HL-60/S4 (cell line): ENCODE measurements at regions not wholly inside any gene's neighbourhood (a gene's known extent, or its start where the extent isn't known, plus 50 kb on each side); places are given as distances from the start of the nearest gene placed in this dataset.

Experiments used
- in situ Hi-C: fragments of 300-500 bp; cut with MboI; formaldehyde crosslinking; loops from 2 replicates; pipeline ENCODE4 v1.14.3; 2022; ENCODE audit warnings: low sequenced_read_pairs

- in situ Hi-C loops, result no loop called here
Measured at GRCh38 chr2:217114117-217114516, 254.3 kb upstream of the TNP1 start.

- in situ Hi-C loops, result no loop called here
Measured at GRCh38 chr2:217113491-217113890, 253.6 kb upstream of the TNP1 start.

GRCh38 chr2:217110550-217110949 is 250.7 kb upstream of the TNP1 start:
- in situ Hi-C loops, result no loop called here

GRCh38 chr2:217108575-217109027 is 248.7 kb upstream of the TNP1 start:
- in situ Hi-C loops, result no loop called here

GRCh38 chr2:217108086-217108485 is 248.2 kb upstream of the TNP1 start:
- in situ Hi-C loops, result no loop called here

- in situ Hi-C loops, result no loop called here
Measured at GRCh38 chr2:217107480-217107879, 247.6 kb upstream of the TNP1 start.

GRCh38 chr2:217106650-217107014 is 246.8 kb upstream of the TNP1 start:
- in situ Hi-C loops, result no loop called here

GRCh38 chr2:217105733-217106649 is 246.1 kb upstream of the TNP1 start:
- in situ Hi-C loops, result no loop called here

- in situ Hi-C loops, result no loop called here
Measured at GRCh38 chr2:217103752-217104545, 244.1 kb upstream of the TNP1 start.

GRCh38 chr2:217102956-217103355 is 243.1 kb upstream of the TNP1 start:
- in situ Hi-C loops, result no loop called here

GRCh38 chr2:217101972-217102371 is 242.1 kb upstream of the TNP1 start:
- in situ Hi-C loops, result no loop called here

- in situ Hi-C loops, result no loop called here
Measured at GRCh38 chr2:217099561-217099960, 239.7 kb upstream of the TNP1 start.

- in situ Hi-C loops, result no loop called here
Measured at GRCh38 chr2:217098435-217098834, 238.6 kb upstream of the TNP1 start.

GRCh38 chr2:217097346-217097745 is 237.5 kb upstream of the TNP1 start:
- in situ Hi-C loops, result no loop called here

- in situ Hi-C loops, result no loop called here
Measured at GRCh38 chr2:217096474-217097225, 236.8 kb upstream of the TNP1 start.

GRCh38 chr2:217095511-217096205 is 235.8 kb upstream of the TNP1 start:
- in situ Hi-C loops, result no loop called here

GRCh38 chr2:217092710-217093379 is 233.0 kb upstream of the TNP1 start:
- in situ Hi-C loops, result no loop called here

GRCh38 chr2:217091531-217091930 is 231.7 kb upstream of the TNP1 start:
- in situ Hi-C loops, result no loop called here

- in situ Hi-C loops, result no loop called here
Measured at GRCh38 chr2:217090884-217091283, 231.0 kb upstream of the TNP1 start.

- in situ Hi-C loops, result no loop called here
Measured at GRCh38 chr2:217090024-217090473, 230.2 kb upstream of the TNP1 start.
